HAP-1 (cell line): ENCODE measurements at regions not wholly inside any gene's neighbourhood (a gene's known extent, or its start where the extent isn't known, plus 50 kb on each side); places are given as distances from the start of the nearest gene placed in this dataset.

Experiments used
- DNase-seq, 2 experiments: peaks; one replicate each; pipeline ENCODE4 v3.0.0-alpha.2; 2016 to 2020; ENCODE audit warnings: low spot score in 2 of 2
- H3K27me3 ChIP-seq: fragments of 250-450 bp; sonication (Bioruptor Pico); 2 replicates; pipeline ENCODE4 v1.5.1; 2020; ENCODE audit warnings: low read depth, mild to moderate bottlenecking, moderate library complexity
- H3K36me3 ChIP-seq: fragments of 250-450 bp; sonication (Bioruptor Pico); replicated peaks from 2 replicates; pipeline ENCODE4 v1.5.1; 2020; ENCODE audit warnings: mild to moderate bottlenecking
- H3K4me1 ChIP-seq: fragments of 250-450 bp; sonication (Bioruptor Pico); 2 replicates; pipeline ENCODE4 v1.5.1; 2020; ENCODE audit warnings: mild to moderate bottlenecking
- H3K4me3 ChIP-seq: fragments of 250-450 bp; sonication (Bioruptor Pico); 2 replicates; pipeline ENCODE4 v1.5.1; 2020; ENCODE audit warnings: mild to moderate bottlenecking, moderate library complexity
- H3K9me3 ChIP-seq: fragments of 250-450 bp; sonication (Bioruptor Pico); 2 replicates; pipeline ENCODE4 v1.5.1; 2020; ENCODE audit warnings: mild to moderate bottlenecking, moderate library complexity
- in situ Hi-C: fragments of 300-500 bp; cut with MboI; formaldehyde crosslinking; loops from 3 replicates; pipeline ENCODE4 v1.14.3; 2020; ENCODE audit warnings: low sequenced_read_pairs, inconsistent platforms, mixed read lengths

GRCh38 chr1:5717031-5717682, 275.1 kb downstream of the NPHP4 start:
- Histone ChIP-seq H3K9me3 (no peaks in the 10 kb centered on the region), H3K27me3 (no peaks in the 10 kb centered on the region), H3K4me1 (no peaks in the 10 kb centered on the region), H3K36me3 (no peaks in the 10 kb centered on the region), H3K4me3 (no peak overlapping the region)
- DNase-seq, result no peak
- in situ Hi-C loops, result no loop called here

- no peak for DNase-seq
- no peaks in the 10 kb centered on the region for H3K36me3 ChIP-seq
- in situ Hi-C loops, result no loop called here
- H3K9me3 ChIP-seq, result no peaks in the 10 kb centered on the region
- H3K4me3 ChIP-seq, result no peak overlapping the region
- no peaks in the 10 kb centered on the region for H3K4me1 ChIP-seq
- H3K27me3 ChIP-seq, result no peaks in the 10 kb centered on the region
Observed at GRCh38 chr1:5716126-5716525, 276.1 kb downstream of the NPHP4 start.

- no peak for DNase-seq
- no peaks in the 10 kb centered on the region for H3K27me3 ChIP-seq
- no peak overlapping the region for H3K4me3 ChIP-seq
- no peaks in the 10 kb centered on the region for H3K9me3 ChIP-seq
- in situ Hi-C loops, result no loop called here
- H3K36me3 ChIP-seq, result no peaks in the 10 kb centered on the region
- H3K4me1 ChIP-seq, result no peaks in the 10 kb centered on the region
Observed at GRCh38 chr1:5713101-5714010, 278.9 kb downstream of the NPHP4 start.

- in situ Hi-C loops, result no loop called here
- Histone ChIP-seq H3K9me3 (no peaks in the 10 kb centered on the region), H3K36me3 (no peaks in the 10 kb centered on the region), H3K4me3 (no peak overlapping the region), H3K4me1 (no peaks in the 10 kb centered on the region), H3K27me3 (no peaks in the 10 kb centered on the region)
- DNase-seq, result no peak
Observed at GRCh38 chr1:5711956-5712645, 280.1 kb downstream of the NPHP4 start.

GRCh38 chr1:5711079-5711478, 281.1 kb downstream of the NPHP4 start:
- Histone ChIP-seq H3K9me3 (no peaks in the 10 kb centered on the region), H3K36me3 (no peaks in the 10 kb centered on the region), H3K4me3 (no peak overlapping the region), H3K4me1 (no peaks in the 10 kb centered on the region), H3K27me3 (no peaks in the 10 kb centered on the region)
- no peak for DNase-seq
- in situ Hi-C loops, result no loop called here

- H3K27me3 ChIP-seq, result no peaks in the 10 kb centered on the region
- H3K36me3 ChIP-seq, result no peaks in the 10 kb centered on the region
- H3K9me3 ChIP-seq, result no peaks in the 10 kb centered on the region
- in situ Hi-C loops, result no loop called here
- no peak for DNase-seq
- H3K4me3 ChIP-seq, result no peak overlapping the region
- no peaks in the 10 kb centered on the region for H3K4me1 ChIP-seq
Observed at GRCh38 chr1:5709976-5710375, 282.2 kb downstream of the NPHP4 start.

GRCh38 chr1:5709461-5709975, 282.7 kb downstream of the NPHP4 start:
- H3K4me1 ChIP-seq, result no peaks in the 10 kb centered on the region
- H3K36me3 ChIP-seq, result no peaks in the 10 kb centered on the region
- H3K27me3 ChIP-seq, result no peaks in the 10 kb centered on the region
- DNase-seq, result no peak
- no peak overlapping the region for H3K4me3 ChIP-seq
- in situ Hi-C loops, result no loop called here
- H3K9me3 ChIP-seq, result no peaks in the 10 kb centered on the region

- Histone ChIP-seq H3K27me3 (no peaks in the 10 kb centered on the region), H3K4me1 (no peaks in the 10 kb centered on the region), H3K36me3 (no peaks in the 10 kb centered on the region), H3K4me3 (no peak overlapping the region), H3K9me3 (no peaks in the 10 kb centered on the region)
- DNase-seq, result no peak
- in situ Hi-C loops, result no loop called here
Observed at GRCh38 chr1:5708346-5709245, 283.6 kb downstream of the NPHP4 start.

GRCh38 chr1:5707566-5708345, 284.5 kb downstream of the NPHP4 start:
- in situ Hi-C loops, result no loop called here
- Histone ChIP-seq H3K9me3 (no peaks in the 10 kb centered on the region), H3K36me3 (no peaks in the 10 kb centered on the region), H3K4me1 (no peaks in the 10 kb centered on the region), H3K4me3 (no peak overlapping the region), H3K27me3 (no peaks in the 10 kb centered on the region)
- DNase-seq, result no peak

- Histone ChIP-seq H3K4me3 (no peak overlapping the region), H3K9me3 (no peaks in the 10 kb centered on the region), H3K4me1 (no peaks in the 10 kb centered on the region), H3K36me3 (no peaks in the 10 kb centered on the region), H3K27me3 (no peaks in the 10 kb centered on the region)
- DNase-seq, result no peak
- in situ Hi-C loops, result no loop called here
Observed at GRCh38 chr1:5706239-5706638, 286.0 kb downstream of the NPHP4 start.

- in situ Hi-C loops, result no loop called here
- H3K4me1 ChIP-seq, result no peaks in the 10 kb centered on the region
- no peaks in the 10 kb centered on the region for H3K27me3 ChIP-seq
- no peaks in the 10 kb centered on the region for H3K36me3 ChIP-seq
- no peaks in the 10 kb centered on the region for H3K9me3 ChIP-seq
- no peak overlapping the region for H3K4me3 ChIP-seq
- DNase-seq, result no peak
Observed at GRCh38 chr1:5705751-5706150, 286.5 kb downstream of the NPHP4 start.

- no peak for DNase-seq
- Histone ChIP-seq H3K4me1 (no peaks in the 10 kb centered on the region), H3K9me3 (no peaks in the 10 kb centered on the region), H3K4me3 (no peak overlapping the region), H3K27me3 (no peaks in the 10 kb centered on the region), H3K36me3 (no peaks in the 10 kb centered on the region)
- in situ Hi-C loops, result no loop called here
Observed at GRCh38 chr1:5704561-5705514, 287.4 kb downstream of the NPHP4 start.
